HK-2 (cell line): ENCODE measurements at regions not wholly inside any gene's neighbourhood (a gene's known extent, or its start where the extent isn't known, plus 50 kb on each side); places are given as distances from the start of the nearest gene placed in this dataset.
"Not testable (repeated sequence)": the region's sequence is repeated elsewhere in the genome, so short reads cannot be mapped to it uniquely, and the experiment has no call there.

Source experiments
- DNase-seq: peaks from one replicate; pipeline ENCODE4 v3.0.0-alpha.2; 2018; ENCODE audit not compliant: unreplicated experiment

- DNase-seq = not testable (repeated sequence)
Observed at GRCh38 chr7:66456431-66456830, 172.2 kb upstream of the KCTD7 start.

DNA sequence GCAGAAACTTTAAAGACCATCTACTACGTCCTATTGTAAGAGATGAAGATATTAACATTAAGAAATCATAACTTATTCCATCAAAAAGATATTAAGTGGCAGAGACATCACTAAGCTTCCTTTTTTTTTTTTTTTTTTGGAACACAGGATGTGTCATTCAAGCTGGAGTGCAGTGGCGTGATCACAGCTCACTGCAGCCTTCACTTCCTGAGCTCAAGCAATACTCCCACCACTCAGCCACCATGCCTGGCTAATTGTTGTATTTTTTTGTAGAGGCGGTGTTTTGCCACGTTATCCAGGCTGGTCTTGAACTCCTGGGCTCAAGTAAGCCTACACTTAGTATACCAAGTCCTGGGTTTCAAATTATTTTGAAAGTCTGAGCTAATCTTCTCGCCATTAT lies 169.7 kb upstream of the KCTD7 start:
- not testable (repeated sequence) for DNase-seq

- not testable (repeated sequence) for DNase-seq
Observed at GRCh38 chr7:66459783-66460413, 168.8 kb upstream of the KCTD7 start.

DNA sequence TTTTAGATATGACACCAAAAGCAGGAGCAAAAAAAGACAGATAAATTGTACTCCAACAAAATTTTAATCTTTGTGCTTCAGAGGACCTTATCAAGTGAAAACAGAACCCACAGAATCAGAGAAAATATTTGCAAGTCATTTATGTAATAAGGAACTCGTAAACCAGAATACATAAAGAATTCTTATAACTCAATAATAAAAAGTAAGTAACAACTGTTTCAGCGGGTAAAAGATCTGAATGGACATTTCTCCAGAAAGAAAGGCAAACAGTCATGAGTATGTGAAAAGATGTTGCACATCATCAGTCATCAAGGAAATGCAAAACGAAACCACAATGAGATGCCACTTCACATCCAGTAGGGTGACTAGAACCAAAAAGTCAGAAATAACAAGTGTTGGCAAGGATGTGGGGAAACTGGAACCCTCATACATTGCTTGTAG lies 167.7 kb upstream of the KCTD7 start:
- no peak for DNase-seq

- not testable (repeated sequence) for DNase-seq
Observed at GRCh38 chr7:66461397-66461796, 167.3 kb upstream of the KCTD7 start.

DNA sequence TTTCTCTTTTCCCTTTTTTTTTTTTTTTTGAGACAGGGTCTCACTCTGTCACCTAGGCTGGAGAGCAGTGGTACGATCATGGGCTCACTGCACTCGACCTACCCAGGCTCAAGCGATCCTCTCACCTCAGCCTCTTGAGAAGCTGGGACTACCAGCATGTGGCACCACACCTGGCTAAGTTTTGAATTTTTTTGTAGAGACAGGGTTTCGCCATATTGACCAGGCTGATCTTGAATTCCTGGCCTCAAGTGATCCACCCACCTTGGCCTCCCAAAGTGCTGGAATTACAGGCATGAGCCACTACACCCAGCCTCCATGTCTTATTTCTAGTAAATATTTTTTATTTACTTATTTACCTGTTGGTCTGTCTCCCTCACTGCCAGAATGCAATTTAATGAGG lies 165.8 kb upstream of the KCTD7 start:
- DNase-seq = not testable (repeated sequence)

DNA sequence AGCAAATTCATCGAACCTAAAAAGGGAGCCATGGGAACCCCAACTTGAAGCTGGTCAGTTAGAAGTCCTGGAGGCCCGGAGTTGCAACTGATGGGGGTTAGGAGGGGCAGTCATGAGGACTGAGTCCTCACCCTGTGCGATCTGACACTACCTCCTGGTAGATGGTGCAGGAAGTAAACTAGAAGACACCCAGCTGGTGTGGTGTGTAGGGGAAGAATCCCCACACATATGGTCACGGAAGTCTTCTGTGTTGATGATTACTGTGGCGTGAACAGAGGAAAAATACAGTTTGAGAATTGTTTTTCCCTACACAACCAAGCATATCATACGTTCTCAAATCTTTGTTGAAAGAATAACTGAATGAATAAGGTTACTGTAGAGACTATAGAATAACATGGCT lies 164.6 kb upstream of the KCTD7 start:
- DNase-seq = no peak

DNA sequence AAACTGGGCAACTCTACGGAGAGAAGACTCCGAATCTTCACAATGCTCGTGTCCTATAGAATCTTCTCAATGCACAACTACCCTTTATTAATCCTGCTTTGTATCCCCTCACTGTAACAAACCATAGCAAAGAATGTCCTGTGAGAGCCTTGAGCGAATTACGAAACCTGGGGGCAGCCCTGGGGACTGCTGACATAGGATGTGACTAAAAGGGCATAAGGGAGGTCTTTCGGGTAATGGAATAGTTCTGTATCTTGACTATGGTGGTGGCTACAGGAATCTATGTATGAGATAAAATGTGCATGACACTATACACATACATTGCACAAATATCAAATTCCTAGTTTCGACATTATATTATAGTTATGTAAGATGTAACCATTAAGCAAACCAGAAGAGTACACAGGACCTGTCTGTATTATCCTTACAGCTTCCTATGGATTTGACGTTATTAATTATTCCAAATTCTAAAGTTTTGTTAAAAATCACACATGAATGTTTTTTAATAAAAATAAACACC lies 162.5 kb upstream of the KCTD7 start:
- no peak for DNase-seq

DNA sequence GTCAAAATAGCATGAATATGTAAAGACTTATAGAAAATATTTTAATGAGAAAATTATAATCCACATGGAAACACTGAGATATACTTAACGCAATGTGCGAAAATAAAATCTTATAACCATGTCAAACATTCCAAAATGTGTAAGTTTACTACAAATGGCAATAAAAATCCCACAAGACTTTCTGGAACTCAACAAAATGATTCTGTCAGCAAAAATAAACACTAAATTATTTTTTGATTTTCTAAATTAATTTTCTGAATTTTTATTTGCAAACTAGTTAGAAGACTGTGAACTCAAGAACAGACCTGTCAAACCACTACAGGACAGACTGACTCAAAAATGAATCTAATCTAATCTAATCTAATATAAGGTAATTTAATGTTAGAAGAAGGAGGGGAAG lies 160.8 kb upstream of the KCTD7 start:
- no peak for DNase-seq

GRCh38 chr7:66473064-66473463 lies 155.6 kb upstream of the KCTD7 start:
- DNase-seq = not testable (repeated sequence)

DNA sequence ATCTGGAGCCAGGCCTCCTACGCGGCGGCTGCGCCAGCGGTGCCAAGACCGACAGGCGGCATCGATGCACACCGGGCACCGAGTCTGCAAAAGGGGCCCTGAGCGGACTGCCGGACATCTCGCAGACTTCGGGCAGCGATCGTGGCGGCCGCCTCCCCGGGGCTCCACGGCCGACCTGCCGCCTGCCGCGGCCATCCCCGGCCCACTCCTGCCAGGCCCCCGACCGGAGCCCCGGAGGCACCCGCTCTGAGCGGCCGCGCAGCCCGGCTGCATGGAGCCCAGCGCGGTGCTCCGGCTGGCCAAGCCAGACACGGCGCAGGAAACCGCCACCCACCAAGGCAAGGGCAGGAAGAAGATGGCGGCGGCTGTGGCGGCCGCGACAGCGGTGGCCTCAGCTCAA lies 154.2 kb upstream of the KCTD7 start:
- no peak for DNase-seq

- not testable (repeated sequence) for DNase-seq
Observed at GRCh38 chr7:66476056-66476455, 152.6 kb upstream of the KCTD7 start.

DNA sequence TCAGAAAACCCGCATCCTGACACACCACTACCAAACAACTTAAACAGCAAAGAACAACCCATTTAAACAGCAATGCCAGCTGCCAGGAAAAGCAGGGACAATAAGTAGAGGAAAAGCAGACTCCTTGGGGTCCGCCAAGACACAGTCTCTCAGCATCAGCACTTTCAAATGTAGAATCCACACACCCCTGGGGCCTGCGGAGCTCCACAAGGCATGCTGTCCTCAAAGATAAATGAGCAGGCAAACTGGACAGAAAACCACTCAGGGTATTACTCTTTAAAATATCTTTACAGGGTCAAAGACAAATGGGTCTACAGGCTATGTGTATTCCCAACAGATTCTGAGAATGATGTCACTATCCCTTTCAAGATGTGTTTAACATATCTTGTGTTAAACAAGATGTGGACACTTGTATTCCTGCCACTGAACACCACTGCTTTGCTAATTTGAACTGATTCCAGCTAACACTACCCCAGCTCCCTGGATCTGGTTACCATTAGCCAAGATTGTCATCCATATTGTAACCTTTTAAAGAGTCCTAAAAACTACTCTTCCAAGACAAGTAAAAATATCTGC lies 150.8 kb upstream of the KCTD7 start:
- not testable (repeated sequence) for DNase-seq

- not testable (repeated sequence) for DNase-seq
Observed at GRCh38 chr7:66481229-66481628, 147.5 kb upstream of the KCTD7 start.

DNA sequence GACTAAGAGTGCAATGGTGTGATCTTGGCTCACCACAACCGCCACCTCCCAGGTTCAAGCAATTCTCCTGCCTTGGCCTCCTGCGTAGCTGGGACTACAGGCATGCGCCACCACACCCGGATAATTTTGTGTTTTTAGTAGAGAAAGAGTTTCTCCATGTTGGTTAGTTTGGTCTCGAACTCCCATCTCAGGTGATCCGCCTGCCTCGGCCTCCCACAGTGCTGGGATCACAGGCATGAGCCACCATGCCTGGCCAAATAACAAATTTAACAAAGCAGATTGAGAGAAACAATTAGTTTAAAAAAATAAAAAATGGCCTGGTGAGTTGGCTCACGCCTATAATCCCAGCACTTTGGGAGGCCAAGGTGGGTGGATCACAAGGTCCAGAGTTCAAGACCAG lies 139.6 kb upstream of the KCTD7 start:
- not testable (repeated sequence) for DNase-seq

GRCh38 chr7:66489741-66490140 lies 138.9 kb upstream of the KCTD7 start:
- DNase-seq = not testable (repeated sequence)

- DNase-seq = not testable (repeated sequence)
Observed at GRCh38 chr7:66490979-66491378, 137.7 kb upstream of the KCTD7 start.

GRCh38 chr7:66492405-66492804 lies 136.3 kb upstream of the KCTD7 start:
- not testable (repeated sequence) for DNase-seq

- DNase-seq = peak; percentile 98
Observed at GRCh38 chr7:66493235-66494205, 135.2 kb upstream of the KCTD7 start.

DNA sequence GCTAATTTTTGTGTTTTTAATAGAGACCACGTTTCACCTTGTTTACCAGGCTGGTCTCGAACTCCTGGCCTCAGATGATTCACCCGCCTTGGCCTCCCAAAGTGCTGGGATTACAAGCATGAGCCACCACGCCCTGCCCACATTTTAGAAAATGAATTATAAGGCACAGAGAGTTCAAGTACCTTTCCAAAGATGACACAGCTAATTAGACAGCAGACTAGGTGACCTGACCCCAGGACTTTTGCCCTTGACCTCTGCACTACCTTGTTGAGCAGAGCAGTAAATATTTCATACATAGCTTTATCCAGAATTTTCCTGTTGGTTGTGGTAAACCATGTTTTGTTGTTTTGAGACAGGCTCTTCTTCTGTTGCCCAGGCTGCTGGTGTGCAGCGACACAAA lies 131.3 kb upstream of the KCTD7 start:
- DNase-seq = no peak

GRCh38 chr7:66500087-66500486 lies 128.6 kb upstream of the KCTD7 start:
- DNase-seq = peak; percentile 54
